HG03108 (cell line): ENCODE measurements at regions not wholly inside any gene's neighbourhood (a gene's known extent, or its start where the extent isn't known, plus 50 kb on each side); places are given as distances from the start of the nearest gene placed in this dataset.
"Not testable (repeated sequence)": the region's sequence is repeated elsewhere in the genome, so short reads cannot be mapped to it uniquely, and the experiment has no call there.

ENCODE experiments used
- ATAC-seq: cut with Tn5 transposase; IDR thresholded peaks from one replicate; pipeline ENCODE4 v1.9.1; 2021; ENCODE audit warnings: moderate library complexity; ENCODE audit not compliant: unreplicated experiment

DNA sequence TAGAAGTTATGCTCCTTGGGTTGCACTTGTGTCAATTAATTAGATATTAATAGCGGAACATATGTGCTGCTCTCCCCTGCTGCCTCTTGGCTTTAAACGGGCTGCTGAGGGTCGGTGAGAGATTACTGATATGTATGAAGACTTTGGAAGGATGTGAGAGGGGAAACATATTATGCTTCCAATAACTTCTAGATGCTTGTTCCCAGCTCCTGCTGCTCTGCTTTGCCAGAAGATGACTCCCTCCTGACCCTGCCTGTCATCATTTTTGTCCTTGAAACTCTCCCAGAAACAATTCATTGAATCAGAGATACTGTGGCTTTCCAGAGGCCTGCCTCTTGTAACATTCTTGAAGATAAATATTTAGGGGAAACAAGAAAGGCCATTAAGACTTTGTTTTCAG lies 300.1 kb upstream of the STXBP6 start:
- no peak for ATAC-seq

DNA sequence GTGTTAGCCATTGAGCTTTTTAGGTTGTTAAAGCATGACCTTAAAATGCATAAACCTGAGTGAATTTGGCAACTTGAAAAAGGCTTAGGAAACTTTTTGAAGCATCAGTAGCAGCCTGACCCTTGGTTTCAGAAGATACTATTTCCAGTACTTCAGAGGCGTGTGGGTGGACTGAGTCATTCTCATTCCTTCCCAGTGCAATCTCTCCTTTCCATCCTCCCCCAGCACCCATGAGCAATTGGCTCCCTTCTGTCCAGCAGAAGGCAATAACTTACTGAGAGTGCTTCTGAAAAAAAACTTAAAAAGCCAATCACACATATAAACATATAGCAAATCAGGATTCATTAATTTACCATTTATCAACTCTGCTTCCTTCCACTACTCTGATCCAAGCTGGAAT lies 299.3 kb upstream of the STXBP6 start:
- ATAC-seq, result no peak

- ATAC-seq, result no peak
Measured at GRCh38 chr14:25340882-25341281, 290.9 kb upstream of the STXBP6 start.

- ATAC-seq, result no peak
Measured at GRCh38 chr14:25322784-25323183, 272.8 kb upstream of the STXBP6 start.

DNA sequence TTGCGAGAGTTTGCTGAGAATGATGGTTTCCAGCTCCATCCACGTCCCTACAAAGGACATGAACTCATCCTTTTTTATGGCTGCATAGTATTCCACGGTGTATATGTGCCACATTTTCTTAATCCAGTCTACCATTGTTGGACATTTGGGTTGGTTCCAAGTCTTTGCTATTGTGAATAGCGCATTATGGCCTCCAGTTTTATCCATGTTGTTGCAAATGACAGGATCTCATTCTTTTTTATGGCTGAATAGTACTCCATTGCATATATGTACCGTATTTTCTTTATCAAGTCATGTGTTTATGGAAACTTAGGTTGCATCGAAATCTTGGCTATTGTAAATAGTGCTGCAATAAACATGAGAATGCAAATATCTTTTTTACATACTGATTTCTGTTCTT lies 266.1 kb upstream of the STXBP6 start:
- not testable (repeated sequence) for ATAC-seq

DNA sequence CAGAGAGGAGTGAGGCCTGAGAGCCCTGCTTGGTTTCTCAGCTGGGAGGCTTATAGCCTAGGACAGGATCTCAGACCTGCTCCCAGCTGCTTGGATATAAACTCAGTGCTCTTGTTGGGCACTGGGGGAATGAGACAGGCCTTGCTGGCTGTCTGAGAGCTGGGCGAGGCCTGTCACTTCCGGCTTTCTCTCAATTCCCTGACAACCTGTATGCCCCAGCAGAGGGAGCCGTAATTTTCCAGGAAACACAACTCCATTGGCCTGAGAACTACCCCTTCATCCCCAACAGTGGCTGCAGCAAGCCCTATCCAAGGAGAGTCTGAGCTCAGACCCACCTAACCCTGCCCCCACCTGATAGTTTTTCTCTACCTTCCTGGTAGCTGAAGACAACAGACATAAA lies 258.3 kb upstream of the STXBP6 start:
- no peak for ATAC-seq

DNA sequence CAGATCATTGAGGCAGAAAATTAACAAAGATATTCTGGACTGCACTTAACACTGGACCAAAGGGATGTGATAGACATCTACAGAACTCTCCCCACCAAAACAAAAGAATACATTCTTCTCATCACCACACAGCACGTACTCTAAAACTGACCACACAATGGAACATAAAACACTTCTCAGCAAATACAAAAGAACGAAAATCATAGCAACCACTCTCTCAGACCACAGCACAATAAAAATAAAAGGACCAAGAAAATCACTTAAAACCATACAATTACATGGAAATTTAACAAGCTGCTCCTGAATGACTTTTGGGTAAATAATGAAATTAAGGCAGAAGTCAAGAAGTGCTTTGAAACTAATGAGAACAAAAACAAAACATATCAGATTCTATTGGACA lies 254.0 kb upstream of the STXBP6 start:
- ATAC-seq, result no peak

DNA sequence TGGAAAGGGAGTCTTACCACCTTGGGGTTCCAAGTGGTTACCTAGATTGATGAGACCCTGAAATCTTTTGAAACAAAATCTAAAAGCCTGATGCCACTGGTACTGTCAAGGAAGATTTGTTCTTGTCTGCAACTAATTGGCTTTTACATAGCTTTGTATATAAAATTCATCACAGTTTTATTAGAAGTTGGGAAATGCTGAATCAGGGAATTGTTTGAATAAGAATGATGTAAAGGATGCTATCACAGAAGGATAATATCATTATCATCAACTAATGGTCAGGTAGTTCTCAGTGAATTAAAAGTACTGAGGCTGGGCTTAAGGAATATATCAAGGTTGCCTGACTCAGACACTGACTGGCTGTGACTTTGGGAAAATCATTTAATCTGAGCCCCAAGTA lies 248.3 kb upstream of the STXBP6 start:
- ATAC-seq, result no peak

DNA sequence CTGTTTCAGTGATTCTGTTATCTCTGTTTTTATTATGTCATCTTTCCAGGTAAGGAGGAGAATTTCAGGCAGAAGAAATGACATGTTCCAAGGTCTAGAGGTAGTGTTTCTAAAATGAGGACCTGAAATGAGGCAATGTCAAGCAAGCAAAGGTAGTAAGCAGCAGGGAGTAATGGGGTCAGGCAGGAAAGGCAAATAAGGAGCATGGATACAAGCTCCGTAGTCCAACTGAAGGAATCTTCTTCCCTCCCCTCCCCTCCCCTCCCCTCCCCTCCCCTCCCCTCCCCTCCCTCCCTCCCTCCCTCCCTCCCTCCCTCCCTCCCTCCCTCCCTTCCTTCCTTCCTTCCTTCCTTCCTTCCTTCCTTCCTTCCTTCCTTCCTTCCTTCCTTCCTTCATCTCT lies 240.2 kb upstream of the STXBP6 start:
- ATAC-seq, result not testable (repeated sequence)

DNA sequence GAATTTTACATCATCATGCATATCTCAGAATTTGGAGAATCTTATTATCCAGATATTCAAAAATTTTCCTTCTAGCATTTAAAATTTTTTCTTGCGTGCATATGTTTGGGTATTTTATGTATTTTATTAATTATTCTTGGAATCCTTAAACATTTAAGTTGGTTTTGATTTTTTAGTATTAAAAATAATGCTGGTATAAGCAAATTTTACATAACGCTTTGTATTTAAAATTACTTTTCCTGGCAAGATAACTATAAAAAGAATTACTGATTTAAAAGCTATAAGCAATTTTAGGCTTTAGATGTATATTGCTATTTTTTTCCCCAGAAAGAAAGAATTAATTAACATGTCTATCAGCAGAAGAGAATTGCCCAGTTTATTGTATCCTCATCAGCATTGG lies 224.6 kb upstream of the STXBP6 start:
- no peak for ATAC-seq

GRCh38 chr14:25267186-25267585 lies 217.2 kb upstream of the STXBP6 start:
- ATAC-seq, result no peak

DNA sequence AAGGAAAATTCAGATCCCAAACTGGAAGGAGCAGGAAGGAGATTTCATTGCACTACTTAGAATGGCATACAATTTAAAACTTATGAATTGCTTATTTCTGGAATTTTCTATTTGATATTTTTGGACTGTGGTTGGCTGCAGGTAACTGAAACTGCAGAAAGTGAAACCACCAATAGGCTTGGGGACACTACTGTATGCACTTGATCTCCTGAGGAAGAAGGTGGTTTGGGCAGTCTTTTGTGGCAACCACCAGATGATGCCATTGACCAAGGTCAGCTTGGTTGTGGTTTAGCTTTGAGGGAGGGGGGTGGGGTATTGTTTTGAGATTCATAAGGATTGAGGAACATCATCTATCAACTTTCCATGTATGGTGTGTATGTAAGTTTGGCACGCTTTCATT lies 209.5 kb upstream of the STXBP6 start:
- no peak for ATAC-seq

- no peak for ATAC-seq
Measured at GRCh38 chr14:25252793-25253192, 202.8 kb upstream of the STXBP6 start.

DNA sequence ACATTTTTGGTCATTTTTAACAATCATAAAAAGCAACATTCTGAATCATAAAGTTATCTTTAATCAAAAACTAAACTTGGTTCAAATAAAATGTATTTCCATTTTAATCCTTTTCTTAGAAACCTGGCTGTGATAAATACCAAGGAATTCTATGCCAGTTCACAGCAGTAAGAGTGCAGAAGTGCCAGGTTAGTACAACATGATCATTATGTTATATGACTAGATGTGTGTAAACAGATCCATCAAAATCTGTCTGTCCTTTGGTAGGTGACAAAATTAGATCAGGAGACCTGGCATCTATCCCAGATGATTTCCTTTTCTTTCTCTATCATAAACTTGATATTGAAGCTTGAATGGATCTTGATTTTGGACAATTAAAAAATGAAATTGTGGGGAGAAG lies 200.6 kb upstream of the STXBP6 start:
- ATAC-seq, result no peak

GRCh38 chr14:25247609-25248008 lies 197.7 kb upstream of the STXBP6 start:
- no peak for ATAC-seq

GRCh38 chr14:25246751-25247150 lies 196.8 kb upstream of the STXBP6 start:
- ATAC-seq, result no peak

DNA sequence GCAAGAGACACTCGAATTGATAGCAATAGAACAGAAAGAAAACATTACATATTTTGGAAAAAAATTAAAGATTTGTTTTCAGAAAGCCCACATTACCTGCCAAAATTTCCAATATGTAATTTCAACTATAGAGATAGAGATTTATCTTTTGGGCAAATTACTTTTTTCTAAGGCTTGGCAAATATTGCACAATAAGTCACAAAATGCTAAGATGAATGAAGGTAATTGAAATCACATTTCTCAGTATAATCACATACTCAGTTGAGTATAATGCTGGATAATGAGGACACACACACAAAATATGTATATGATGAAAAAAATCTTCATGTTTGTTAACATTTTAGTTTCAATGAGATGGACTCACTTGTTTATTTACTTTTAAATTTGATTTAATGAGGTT lies 189.2 kb upstream of the STXBP6 start:
- ATAC-seq, result no peak

- ATAC-seq, result no peak
Measured at GRCh38 chr14:25237845-25238244, 187.9 kb upstream of the STXBP6 start.

GRCh38 chr14:25233613-25234012 lies 183.7 kb upstream of the STXBP6 start:
- no peak for ATAC-seq

- no peak for ATAC-seq
Measured at GRCh38 chr14:25231004-25231403, 181.1 kb upstream of the STXBP6 start.

- no peak for ATAC-seq
Measured at GRCh38 chr14:25226214-25226613, 176.3 kb upstream of the STXBP6 start.

GRCh38 chr14:25222256-25222655 lies 172.3 kb upstream of the STXBP6 start:
- ATAC-seq, result no peak

- no peak for ATAC-seq
Measured at GRCh38 chr14:25220514-25220913, 170.6 kb upstream of the STXBP6 start.

- no peak for ATAC-seq
Measured at GRCh38 chr14:25215607-25216006, 165.7 kb upstream of the STXBP6 start.
